ENCODE measurements at regions not wholly inside any gene's neighbourhood (a gene's known extent, or its start where the extent isn't known, plus 50 kb on each side); places are given as distances from the start of the nearest gene placed in this dataset.
A peak's percentile ranks its signal among the peaks of the same experiment; 100 is the strongest.

GRCh38 chr13:99075268-99076191, 97.7 kb upstream of the DOCK9 start:
- intact Hi-C loops (cut with DNase I), result no loop called here
- Histone ChIP-seq H3K4me1 (peaks cover 10% of the 10 kb centered on the region), H3K36me3 (replicated peaks in 1 of 2; ENCODE audit: insufficient read depth in 1 of 2, low read depth in 2 of 2) (no peaks in the 10 kb centered on the region), H3K4me3 (no peak overlapping the region), H3K27me3 (no peaks in the 10 kb centered on the region), H3K27ac (no peak overlapping the region), H3K9me3 (peaks cover 0 to 7% (median 0%) of the 10 kb centered on the region in 3 donors)
- DNase-seq (no peak), ATAC-seq (no peak)
- TF ChIP-seq, protein P1, sequence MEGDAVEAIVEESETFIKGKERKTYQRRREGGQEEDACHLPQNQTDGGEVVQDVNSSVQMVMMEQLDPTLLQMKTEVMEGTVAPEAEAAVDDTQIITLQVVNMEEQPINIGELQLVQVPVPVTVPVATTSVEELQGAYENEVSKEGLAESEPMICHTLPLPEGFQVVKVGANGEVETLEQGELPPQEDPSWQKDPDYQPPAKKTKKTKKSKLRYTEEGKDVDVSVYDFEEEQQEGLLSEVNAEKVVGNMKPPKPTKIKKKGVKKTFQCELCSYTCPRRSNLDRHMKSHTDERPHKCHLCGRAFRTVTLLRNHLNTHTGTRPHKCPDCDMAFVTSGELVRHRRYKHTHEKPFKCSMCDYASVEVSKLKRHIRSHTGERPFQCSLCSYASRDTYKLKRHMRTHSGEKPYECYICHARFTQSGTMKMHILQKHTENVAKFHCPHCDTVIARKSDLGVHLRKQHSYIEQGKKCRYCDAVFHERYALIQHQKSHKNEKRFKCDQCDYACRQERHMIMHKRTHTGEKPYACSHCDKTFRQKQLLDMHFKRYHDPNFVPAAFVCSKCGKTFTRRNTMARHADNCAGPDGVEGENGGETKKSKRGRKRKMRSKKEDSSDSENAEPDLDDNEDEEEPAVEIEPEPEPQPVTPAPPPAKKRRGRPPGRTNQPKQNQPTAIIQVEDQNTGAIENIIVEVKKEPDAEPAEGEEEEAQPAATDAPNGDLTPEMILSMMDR (IDR thresholded peaks at IDR 0.05), result no peak
- no peak for TF ChIP-seq POLR2A (IDR thresholded peaks at IDR 0.05)
- 79 to 92% methylated on average over 1 of the region's 1 CpG for WGBS, 2 donors

DNA sequence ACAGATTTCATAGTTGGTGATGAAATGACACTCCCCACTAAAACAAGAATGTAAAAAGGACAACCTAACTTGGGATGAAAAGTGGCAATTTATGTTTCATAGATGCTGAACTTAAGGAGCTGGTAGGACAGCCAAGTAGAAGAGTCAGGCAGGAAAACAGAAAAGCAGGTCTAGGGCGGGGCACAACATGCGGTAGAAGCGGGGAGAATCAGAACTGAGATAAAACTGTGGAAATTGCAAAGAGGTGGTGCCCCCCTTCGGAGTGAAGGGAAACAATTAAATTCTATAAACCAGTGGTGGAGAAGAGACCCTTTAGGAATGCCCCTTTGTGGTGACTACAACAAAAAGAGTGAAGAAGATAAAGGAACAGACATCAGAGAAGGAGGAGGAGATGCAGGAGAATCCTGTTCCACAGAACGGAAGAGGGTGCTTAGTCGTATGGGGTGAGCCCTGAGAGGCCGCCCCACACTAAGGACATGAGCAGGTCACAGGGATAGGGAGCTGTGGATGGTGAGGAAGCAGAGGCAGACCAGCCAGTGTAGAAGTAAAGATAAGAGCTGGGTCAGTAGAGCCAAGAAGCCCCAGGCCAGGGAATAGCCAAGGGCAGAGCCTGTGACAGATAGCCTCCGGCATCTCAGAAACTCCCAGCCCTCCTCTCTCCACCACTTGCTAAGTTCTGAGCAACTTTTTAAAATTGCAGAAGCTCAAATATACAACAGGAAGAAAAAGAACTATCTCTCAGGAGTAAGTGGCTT, 100.3 kb upstream of the DOCK9 start:
- no peak for ATAC-seq
- no peaks in the 10 kb centered on the region for H3K27me3 ChIP-seq
- intact Hi-C loops (cut with DNase I), result no loop called here
- H3K4me1 ChIP-seq, result peaks cover 10% of the 10 kb centered on the region
- no peak overlapping the region for H3K4me3 ChIP-seq
- TF ChIP-seq, protein P1 (IDR thresholded peaks at IDR 0.05), result no peak
- TF ChIP-seq POLR2A (IDR thresholded peaks at IDR 0.05), result no peak
- DNase-seq, result no peak
- H3K9me3 ChIP-seq, result peaks cover 0 to 7% (median 0%) of the 10 kb centered on the region in 3 donors
- no peak overlapping the region for H3K27ac ChIP-seq
- 93 to 94% methylated on average over 8 of the region's 8 CpGs for WGBS, 2 donors
- H3K36me3 ChIP-seq (replicated peaks in 1 of 2; ENCODE audit: insufficient read depth in 1 of 2, low read depth in 2 of 2), result no peaks in the 10 kb centered on the region

DNA sequence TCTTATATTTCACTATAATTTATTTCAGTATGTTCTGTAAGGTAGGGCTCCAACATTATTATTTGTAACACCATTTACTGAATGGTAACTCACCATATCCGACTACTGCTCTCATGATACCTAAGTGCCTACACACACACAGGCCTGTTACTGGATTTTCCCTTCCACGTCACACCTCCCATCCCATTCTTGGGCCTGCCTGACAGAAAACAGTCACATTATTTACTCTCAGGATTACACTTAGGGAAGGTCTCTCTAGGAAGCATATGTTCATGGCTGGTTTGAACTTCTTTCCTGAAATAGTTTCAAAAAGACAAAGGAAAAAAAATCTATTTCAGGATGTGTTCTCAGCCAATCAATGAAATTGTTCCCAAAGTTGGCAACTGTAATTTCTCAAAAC, 102.3 kb upstream of the DOCK9 start:
- intact Hi-C loops (cut with DNase I), result no loop called here
- 85 to 90% methylated on average over 2 of the region's 2 CpGs for WGBS, 2 donors
- Histone ChIP-seq H3K36me3 (replicated peaks in 1 of 2; ENCODE audit: insufficient read depth in 1 of 2, low read depth in 2 of 2) (no peaks in the 10 kb centered on the region), H3K27ac (no peak overlapping the region), H3K4me1 (peaks cover 26% of the 10 kb centered on the region), H3K4me3 (no peak overlapping the region), H3K27me3 (no peaks in the 10 kb centered on the region), H3K9me3 (no peaks in the 10 kb centered on the region)
- TF ChIP-seq, protein P1 (IDR thresholded peaks at IDR 0.05), result no peak
- TF ChIP-seq POLR2A (IDR thresholded peaks at IDR 0.05), result no peak
- ATAC-seq (no peak), DNase-seq (no peak)

GRCh38 chr13:99083981-99084380, 106.1 kb upstream of the DOCK9 start:
- ATAC-seq, result no peak
- WGBS, 2 donors, result 30 to 43% methylated on average over 1 to 2 of the region's 2 CpGs
- intact Hi-C loops (cut with DNase I), result no loop called here
- TF ChIP-seq, protein P1 (IDR thresholded peaks at IDR 0.05), result no peak
- no peak for TF ChIP-seq POLR2A (IDR thresholded peaks at IDR 0.05)
- peak; percentile 48 to 79 (median 64) for DNase-seq
- H3K4me1 ChIP-seq, result peaks cover 33% of the 10 kb centered on the region
- peak overlapping the region in 2 of 4 donors; percentile 2 to 20 for H3K27ac ChIP-seq
- H3K4me3 ChIP-seq, result no peak overlapping the region
- H3K36me3 ChIP-seq (replicated peaks in 1 of 2; ENCODE audit: insufficient read depth in 1 of 2, low read depth in 2 of 2), result no peaks in the 10 kb centered on the region
- no peaks in the 10 kb centered on the region for H3K27me3 ChIP-seq
- no peaks in the 10 kb centered on the region for H3K9me3 ChIP-seq

All from body of pancreas (tissue), 4 donors.